ENCODE measurements at regions not wholly inside any gene's neighbourhood (a gene's known extent, or its start where the extent isn't known, plus 50 kb on each side); places are given as distances from the start of the nearest gene placed in this dataset.

GRCh38 chr2:35298493-35298892 is 1057.1 kb upstream of the CRIM1 start:
- TF ChIP-seq TAF1 (conservative IDR thresholded peaks at IDR 0.05) (no peak), SP1 (IDR thresholded peaks at IDR 0.05) (no peak)
- TF ChIP-seq, protein P1, sequence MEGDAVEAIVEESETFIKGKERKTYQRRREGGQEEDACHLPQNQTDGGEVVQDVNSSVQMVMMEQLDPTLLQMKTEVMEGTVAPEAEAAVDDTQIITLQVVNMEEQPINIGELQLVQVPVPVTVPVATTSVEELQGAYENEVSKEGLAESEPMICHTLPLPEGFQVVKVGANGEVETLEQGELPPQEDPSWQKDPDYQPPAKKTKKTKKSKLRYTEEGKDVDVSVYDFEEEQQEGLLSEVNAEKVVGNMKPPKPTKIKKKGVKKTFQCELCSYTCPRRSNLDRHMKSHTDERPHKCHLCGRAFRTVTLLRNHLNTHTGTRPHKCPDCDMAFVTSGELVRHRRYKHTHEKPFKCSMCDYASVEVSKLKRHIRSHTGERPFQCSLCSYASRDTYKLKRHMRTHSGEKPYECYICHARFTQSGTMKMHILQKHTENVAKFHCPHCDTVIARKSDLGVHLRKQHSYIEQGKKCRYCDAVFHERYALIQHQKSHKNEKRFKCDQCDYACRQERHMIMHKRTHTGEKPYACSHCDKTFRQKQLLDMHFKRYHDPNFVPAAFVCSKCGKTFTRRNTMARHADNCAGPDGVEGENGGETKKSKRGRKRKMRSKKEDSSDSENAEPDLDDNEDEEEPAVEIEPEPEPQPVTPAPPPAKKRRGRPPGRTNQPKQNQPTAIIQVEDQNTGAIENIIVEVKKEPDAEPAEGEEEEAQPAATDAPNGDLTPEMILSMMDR (IDR thresholded peaks at IDR 0.05; ENCODE audit: low read depth, low read length, missing input control) = no peak
- TF ChIP-seq, protein P2, sequence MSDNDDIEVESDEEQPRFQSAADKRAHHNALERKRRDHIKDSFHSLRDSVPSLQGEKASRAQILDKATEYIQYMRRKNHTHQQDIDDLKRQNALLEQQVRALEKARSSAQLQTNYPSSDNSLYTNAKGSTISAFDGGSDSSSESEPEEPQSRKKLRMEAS (IDR thresholded peaks at IDR 0.05) = no peak
- TF ChIP-seq, protein P3, sequence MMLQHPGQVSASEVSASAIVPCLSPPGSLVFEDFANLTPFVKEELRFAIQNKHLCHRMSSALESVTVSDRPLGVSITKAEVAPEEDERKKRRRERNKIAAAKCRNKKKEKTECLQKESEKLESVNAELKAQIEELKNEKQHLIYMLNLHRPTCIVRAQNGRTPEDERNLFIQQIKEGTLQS (IDR thresholded peaks at IDR 0.05) = no peak
- TF ChIP-seq, protein P4, sequence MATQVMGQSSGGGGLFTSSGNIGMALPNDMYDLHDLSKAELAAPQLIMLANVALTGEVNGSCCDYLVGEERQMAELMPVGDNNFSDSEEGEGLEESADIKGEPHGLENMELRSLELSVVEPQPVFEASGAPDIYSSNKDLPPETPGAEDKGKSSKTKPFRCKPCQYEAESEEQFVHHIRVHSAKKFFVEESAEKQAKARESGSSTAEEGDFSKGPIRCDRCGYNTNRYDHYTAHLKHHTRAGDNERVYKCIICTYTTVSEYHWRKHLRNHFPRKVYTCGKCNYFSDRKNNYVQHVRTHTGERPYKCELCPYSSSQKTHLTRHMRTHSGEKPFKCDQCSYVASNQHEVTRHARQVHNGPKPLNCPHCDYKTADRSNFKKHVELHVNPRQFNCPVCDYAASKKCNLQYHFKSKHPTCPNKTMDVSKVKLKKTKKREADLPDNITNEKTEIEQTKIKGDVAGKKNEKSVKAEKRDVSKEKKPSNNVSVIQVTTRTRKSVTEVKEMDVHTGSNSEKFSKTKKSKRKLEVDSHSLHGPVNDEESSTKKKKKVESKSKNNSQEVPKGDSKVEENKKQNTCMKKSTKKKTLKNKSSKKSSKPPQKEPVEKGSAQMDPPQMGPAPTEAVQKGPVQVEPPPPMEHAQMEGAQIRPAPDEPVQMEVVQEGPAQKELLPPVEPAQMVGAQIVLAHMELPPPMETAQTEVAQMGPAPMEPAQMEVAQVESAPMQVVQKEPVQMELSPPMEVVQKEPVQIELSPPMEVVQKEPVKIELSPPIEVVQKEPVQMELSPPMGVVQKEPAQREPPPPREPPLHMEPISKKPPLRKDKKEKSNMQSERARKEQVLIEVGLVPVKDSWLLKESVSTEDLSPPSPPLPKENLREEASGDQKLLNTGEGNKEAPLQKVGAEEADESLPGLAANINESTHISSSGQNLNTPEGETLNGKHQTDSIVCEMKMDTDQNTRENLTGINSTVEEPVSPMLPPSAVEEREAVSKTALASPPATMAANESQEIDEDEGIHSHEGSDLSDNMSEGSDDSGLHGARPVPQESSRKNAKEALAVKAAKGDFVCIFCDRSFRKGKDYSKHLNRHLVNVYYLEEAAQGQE (IDR thresholded peaks at IDR 0.05) = no peak
